ENCODE measurements at regions not wholly inside any gene's neighbourhood (a gene's known extent, or its start where the extent isn't known, plus 50 kb on each side); places are given as distances from the start of the nearest gene placed in this dataset.

- Histone ChIP-seq H3K27ac (peak overlapping the region in 3 of 21 experiments; percentile 19 to 32 (median 24)), H3K4me3 (no peak overlapping the region)
These were observed 161.0 kb upstream of the RASGEF1B start for GRCh38 chr4:81632581-81633299.

- Histone ChIP-seq H3K4me3 (no peak overlapping the region), H3K27ac (peak overlapping the region in 3 of 21 experiments; percentile 19 to 24 (median 19))
These were observed 160.3 kb upstream of the RASGEF1B start for GRCh38 chr4:81631958-81632441.

GRCh38 chr4:81629366-81629765, 157.7 kb upstream of the RASGEF1B start:
- no peak overlapping the region for H3K27ac ChIP-seq
- no peak overlapping the region for H3K4me3 ChIP-seq

- Histone ChIP-seq H3K4me3 (no peak overlapping the region), H3K27ac (no peak overlapping the region)
These were observed 156.8 kb upstream of the RASGEF1B start for GRCh38 chr4:81628489-81628888.

GRCh38 chr4:81627590-81627989, 155.9 kb upstream of the RASGEF1B start:
- H3K27ac ChIP-seq, result no peak overlapping the region
- no peak overlapping the region for H3K4me3 ChIP-seq

- Histone ChIP-seq H3K27ac (no peak overlapping the region), H3K4me3 (no peak overlapping the region)
These were observed 155.1 kb upstream of the RASGEF1B start for GRCh38 chr4:81626851-81627250.

GRCh38 chr4:81625422-81626417, 154.0 kb upstream of the RASGEF1B start:
- Histone ChIP-seq H3K27ac (no peak overlapping the region), H3K4me3 (no peak overlapping the region)

GRCh38 chr4:81623434-81623833, 151.7 kb upstream of the RASGEF1B start:
- Histone ChIP-seq H3K4me3 (no peak overlapping the region), H3K27ac (no peak overlapping the region)

GRCh38 chr4:81622474-81623184, 150.9 kb upstream of the RASGEF1B start:
- Histone ChIP-seq H3K4me3 (no peak overlapping the region), H3K27ac (no peak overlapping the region)

- H3K4me3 ChIP-seq, result no peak overlapping the region
- no peak overlapping the region for H3K27ac ChIP-seq
These were observed 150.3 kb upstream of the RASGEF1B start for GRCh38 chr4:81622028-81622427.

- H3K27ac ChIP-seq, result no peak overlapping the region
- H3K4me3 ChIP-seq, result no peak overlapping the region
These were observed 149.8 kb upstream of the RASGEF1B start for GRCh38 chr4:81621490-81621889.

GRCh38 chr4:81620442-81620841, 148.7 kb upstream of the RASGEF1B start:
- H3K27ac ChIP-seq, result no peak overlapping the region
- no peak overlapping the region for H3K4me3 ChIP-seq

GRCh38 chr4:81617545-81617944, 145.8 kb upstream of the RASGEF1B start:
- no peak overlapping the region for H3K27ac ChIP-seq

GRCh38 chr4:81611221-81611620, 139.5 kb upstream of the RASGEF1B start:
- Histone ChIP-seq H3K4me3 (no peak overlapping the region), H3K27ac (no peak overlapping the region)

More at GRCh38 chr4:81617545-81617944, 145.8 kb upstream of the RASGEF1B start:
- no peak overlapping the region for H3K4me3 ChIP-seq

- H3K27ac ChIP-seq, result no peak overlapping the region
- no peak overlapping the region for H3K4me3 ChIP-seq
These were observed 138.1 kb upstream of the RASGEF1B start for GRCh38 chr4:81609844-81610243.

GRCh38 chr4:81607950-81608349, 136.2 kb upstream of the RASGEF1B start:
- Histone ChIP-seq H3K4me3 (no peak overlapping the region), H3K27ac (no peak overlapping the region)

GRCh38 chr4:81606801-81607501, 135.2 kb upstream of the RASGEF1B start:
- Histone ChIP-seq H3K27ac (peak overlapping the region in 3 of 21 experiments; percentile 23 to 36 (median 29)), H3K4me3 (no peak overlapping the region)

GRCh38 chr4:81606166-81606565, 134.5 kb upstream of the RASGEF1B start:
- H3K4me3 ChIP-seq, result no peak overlapping the region
- no peak overlapping the region for H3K27ac ChIP-seq

GRCh38 chr4:81605271-81605670, 133.6 kb upstream of the RASGEF1B start:
- H3K27ac ChIP-seq, result no peak overlapping the region

More at GRCh38 chr4:81605271-81605670, 133.6 kb upstream of the RASGEF1B start:
- H3K4me3 ChIP-seq, result no peak overlapping the region

All from skin epidermis (tissue), 12 donors.